GM19372 (cell line): ENCODE measurements at regions not wholly inside any gene's neighbourhood (a gene's known extent, or its start where the extent isn't known, plus 50 kb on each side); places are given as distances from the start of the nearest gene placed in this dataset.
"Not testable (repeated sequence)": the region's sequence is repeated elsewhere in the genome, so short reads cannot be mapped to it uniquely, and the experiment has no call there.

ENCODE experiments used
- ATAC-seq: cut with Tn5 transposase; IDR thresholded peaks from one replicate; pipeline ENCODE4 v1.9.1; 2021; ENCODE audit warnings: mild to moderate bottlenecking, low read depth, moderate library complexity; ENCODE audit not compliant: unreplicated experiment

DNA sequence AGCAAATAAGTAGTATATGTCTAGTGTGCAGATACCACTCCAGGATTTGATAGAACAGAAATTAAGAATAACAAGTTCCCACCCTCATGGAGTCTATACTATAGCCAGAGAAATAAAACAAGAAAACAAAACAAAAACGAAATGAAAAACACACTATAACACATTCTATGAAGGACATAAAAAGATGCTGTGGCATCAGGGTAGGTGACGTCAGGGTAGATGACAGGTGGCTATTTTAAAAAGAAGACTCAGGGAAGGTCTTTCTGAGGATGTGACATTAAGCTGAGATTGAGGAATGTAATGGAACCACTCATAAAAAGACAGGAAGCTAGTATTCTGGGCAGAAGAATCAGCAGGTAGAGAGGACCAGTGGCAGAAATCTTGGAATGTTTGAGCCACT lies 469.6 kb downstream of the RAP2B start:
- no peak for ATAC-seq

DNA sequence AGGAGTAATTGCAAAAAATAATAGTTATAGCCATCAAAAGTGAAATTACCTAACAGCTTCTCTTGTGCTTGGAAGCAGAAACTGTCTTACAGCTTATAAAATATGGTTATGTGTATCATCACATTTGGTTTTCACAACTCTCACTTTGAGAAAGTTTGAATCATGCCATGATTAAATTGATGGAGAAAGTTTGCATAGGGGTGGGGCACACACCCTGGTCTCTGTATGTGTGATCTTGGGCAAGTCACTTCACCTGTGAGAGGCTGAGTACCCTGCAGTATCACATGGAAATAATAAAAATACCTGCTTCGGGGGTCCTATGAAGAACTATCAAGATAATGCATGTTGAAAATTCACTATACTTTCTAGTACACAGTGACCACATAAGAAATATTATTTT lies 471.4 kb downstream of the RAP2B start:
- no peak for ATAC-seq

DNA sequence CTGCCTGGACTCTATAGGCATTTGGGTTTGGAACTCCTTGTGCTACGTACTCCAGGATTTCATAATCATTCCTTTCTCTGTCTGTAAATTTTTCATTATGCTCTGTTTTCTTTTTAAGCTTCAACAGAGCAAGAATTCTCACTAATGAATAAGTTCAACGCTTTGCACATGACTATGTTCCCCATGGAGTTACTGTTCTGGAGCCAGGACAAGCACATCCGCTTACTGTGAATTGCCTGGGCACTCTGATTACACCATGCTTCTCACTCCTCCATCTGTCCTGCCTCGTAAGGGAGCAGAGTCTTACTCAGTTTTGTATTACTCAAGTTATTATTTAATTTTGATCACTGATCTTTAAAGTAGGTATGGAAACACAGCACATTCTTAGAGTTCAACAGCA lies 472.7 kb downstream of the RAP2B start:
- no peak for ATAC-seq

DNA sequence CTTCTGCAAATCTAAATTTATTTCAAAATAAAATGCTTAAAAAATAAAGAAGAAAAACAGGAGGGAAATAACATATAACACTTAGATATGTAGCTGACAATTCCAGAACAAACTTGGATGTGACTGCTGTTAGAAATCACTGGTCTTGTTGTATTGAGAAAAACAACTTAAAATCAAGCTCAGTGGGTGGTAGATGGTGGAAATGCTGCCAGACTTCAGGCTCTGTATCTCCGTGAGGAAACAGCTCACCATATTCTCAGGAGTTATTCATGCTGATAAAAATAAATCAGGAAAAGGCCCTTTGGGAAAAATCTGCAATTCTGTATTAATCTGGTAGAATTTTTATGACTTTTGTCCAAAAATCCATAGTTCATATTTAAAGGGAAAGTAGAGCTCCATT lies 477.6 kb downstream of the RAP2B start:
- no peak for ATAC-seq

DNA sequence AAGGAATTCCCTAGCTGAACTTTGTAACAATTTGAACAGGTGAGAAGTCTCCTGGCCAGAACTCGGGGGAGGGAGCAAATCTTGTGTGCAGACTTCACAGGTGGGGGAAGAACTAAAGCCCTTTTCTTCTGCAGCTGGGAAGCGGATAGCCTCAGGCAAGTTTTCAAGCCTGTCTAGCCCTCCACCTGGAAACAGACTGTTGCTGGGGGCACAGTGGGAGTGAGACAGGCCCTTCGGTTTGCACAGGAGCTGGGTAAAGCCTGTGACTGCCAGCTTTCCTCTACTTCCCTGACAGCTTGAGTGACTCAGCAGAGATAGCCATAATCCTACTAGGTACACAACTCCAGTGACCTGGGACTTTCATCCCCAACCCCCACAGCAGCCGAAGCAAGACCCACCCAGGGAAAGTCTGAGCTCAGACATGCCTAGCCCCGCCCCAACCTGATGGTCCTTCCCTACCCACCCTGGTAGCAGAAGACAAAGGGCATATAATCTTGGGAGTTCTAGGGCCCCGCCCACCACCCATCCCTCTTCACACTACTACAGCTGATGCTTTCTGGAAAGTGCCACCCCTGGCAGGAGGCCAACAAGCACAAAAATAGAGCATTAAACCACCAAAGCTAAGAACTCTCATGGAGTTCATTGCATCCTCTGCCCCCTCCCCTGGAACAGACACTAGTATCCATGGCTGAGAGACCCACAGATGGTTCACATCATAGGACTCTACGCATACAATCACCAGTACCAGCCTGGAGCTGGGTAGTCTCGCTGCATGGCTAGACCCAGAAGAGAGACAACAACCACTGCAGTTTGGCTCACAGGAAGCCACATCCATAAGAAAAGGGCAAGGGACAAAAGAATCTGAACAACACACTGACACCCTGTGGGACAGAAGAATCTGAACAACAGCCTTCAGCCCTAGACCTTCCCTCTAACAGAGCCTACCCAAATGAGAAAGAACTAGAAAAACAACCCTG lies 479.0 kb downstream of the RAP2B start:
- no peak for ATAC-seq

DNA sequence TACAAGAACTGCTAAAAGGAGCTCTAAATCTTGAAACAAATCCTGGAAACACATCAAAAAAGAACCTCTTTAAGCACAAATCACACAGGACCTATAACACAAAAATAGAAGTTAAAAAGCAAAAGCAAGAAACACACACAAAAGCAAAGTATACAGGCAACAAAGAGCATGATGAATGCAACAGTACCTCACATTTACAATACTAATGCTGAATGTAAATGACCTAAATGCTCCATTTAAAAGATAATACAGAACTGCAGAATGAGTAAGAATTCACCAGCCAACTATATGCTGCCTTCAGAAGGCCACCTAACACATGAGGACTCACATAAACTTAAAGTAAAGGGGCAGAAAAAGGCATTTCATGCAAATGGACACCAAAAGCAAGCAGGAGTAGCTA lies 478.6 kb upstream of the ARHGEF26 start:
- ATAC-seq, result not testable (repeated sequence)

DNA sequence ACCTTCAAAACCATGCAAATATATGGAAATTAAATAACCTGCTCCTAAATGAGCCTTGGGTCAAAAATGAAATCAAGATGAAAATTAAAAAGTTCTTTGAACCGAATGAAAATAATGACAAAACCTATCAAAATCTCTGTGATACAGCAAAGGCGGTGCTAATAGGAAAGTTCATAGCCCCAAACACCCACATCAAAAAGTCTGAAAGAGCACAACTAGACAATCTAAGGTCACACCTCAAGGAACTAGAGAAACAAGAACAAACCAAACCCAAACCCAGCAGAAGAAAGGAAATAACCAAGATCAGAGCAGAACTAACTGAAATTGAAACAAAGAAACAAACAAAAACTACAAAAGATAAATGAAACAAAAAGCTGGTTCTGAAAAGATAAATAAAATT lies 477.7 kb upstream of the ARHGEF26 start:
- not testable (repeated sequence) for ATAC-seq

DNA sequence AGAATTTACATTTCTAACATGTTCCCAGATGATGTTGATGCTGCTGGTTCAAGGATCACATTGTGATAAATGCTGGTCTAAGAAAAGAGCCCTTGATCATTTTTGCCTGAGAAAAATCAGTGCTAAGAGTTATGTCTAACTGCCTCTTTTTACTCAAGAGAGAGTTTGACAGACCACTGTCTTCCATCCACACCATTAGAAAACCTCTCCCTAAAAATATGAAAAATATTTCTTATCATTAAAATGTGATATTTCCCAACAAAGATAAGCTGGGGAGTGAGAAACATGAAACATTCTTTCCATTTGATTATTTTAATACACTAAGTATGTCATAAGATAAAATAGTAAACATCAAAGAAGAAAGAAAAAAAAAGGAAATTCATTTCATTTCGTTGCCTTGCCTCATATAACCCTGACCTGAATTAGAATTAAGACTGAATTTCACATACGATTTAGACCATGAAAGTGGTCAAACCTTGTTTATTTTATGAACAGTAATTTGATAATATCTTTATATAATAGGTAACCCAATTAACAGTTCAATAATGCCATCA lies 471.8 kb upstream of the ARHGEF26 start:
- no peak for ATAC-seq

DNA sequence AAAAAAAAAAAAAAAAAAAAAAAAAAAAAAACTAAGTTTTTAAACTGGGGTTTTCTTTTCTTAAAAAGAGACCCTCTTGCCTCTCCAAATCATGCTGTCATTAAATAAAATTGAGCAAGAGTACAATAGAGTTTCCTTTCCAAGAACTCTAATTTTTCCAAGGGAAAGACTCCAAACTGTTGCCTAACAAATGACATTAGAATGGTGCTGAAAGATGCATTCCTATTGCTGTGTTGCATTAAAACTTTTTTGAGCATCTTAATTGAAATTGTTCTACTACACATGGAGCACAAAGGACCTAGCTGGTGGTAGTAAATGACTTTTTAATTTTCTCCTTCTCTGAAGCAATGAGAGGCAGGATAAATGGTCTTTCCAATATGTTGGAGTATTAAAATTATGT lies 469.1 kb upstream of the ARHGEF26 start:
- ATAC-seq, result no peak

DNA sequence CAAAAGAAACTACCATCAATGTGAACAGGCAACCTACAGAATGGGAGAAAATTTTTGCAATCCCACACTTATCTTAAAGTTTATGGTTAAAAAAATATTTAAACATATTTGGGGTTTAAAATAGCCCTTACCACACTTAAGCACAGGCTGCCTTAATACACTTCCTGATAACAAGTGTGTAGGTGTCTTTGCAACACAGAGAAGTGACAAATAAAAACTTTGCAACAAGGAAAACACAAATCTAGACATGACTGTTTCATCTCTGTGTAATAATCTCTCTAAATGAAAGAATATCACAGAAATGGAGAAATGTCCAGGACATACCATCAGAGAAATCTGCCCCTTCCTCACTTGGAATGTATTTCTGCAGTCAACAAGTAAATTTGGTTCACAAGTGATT lies 464.1 kb upstream of the ARHGEF26 start:
- no peak for ATAC-seq

DNA sequence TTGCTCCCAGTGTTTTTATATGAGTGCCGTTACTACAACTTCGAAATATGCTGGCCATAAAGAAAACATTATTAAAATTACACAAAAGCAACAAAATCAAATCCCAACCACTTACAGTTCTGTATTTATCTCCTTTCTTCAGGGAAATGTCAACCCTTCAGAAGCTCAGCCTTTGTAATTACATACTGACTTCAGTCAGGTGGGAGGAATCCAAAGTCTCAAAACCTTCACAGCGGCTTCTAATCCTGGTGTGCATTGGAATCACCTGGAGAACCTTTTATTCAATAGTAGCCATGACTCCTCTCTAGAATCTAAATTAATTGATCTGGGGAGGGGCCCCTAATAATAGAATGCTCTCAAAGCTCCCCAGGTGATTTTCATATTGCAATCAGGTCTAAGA lies 463.7 kb upstream of the ARHGEF26 start:
- ATAC-seq, result no peak

DNA sequence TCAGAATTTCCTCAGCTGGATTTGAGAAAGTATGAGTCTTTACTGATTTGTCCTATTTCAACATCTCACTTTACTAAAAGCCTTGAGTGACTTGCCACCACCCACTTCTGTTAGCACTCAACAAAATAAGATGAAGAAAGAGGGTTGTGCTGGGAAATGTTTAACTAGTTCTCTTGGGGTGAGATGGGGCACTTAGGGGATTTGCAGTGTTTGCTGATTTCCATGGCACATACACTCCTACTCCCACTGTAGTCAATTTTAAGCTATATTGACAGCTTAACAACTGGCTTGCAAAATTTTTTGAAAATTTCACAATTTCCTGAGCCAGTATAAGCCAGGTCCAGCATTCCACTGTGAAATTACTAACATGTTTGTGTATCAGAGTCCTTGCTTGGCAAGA lies 463.1 kb upstream of the ARHGEF26 start:
- ATAC-seq, result no peak

DNA sequence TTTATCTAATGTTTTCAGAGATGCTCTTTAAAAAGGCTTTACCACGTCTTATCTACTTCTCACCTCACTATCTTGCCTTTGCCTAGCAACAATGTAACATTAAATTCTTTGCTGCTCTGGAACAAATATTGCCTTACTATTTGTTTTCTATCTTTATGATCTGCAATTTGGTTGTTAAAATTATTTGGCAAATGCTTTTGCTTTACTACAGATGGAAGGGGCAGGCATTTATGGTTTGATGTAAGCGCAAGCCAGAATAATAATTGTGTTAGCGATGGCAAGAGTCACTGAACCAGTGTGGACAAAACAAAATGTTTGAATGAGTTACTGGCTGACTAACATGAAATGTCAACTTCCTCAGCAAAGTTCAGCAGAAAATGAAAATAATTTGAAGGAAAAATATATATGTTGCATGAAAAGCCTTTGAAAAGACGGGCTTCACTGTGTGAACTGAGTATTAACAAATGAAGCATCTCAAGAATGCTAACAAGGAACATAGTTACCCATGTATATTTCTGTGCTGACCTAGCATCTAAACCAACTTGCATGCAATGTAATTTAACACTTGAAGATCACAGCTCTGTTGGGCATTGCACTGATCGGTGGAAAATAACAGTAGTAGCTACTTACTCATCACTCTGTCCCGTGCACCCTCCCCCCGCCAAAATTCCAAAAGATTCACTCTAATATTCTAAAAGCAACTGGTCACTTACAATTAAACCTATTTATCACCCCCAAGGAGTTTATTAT lies 454.0 kb upstream of the ARHGEF26 start:
- ATAC-seq, result no peak

DNA sequence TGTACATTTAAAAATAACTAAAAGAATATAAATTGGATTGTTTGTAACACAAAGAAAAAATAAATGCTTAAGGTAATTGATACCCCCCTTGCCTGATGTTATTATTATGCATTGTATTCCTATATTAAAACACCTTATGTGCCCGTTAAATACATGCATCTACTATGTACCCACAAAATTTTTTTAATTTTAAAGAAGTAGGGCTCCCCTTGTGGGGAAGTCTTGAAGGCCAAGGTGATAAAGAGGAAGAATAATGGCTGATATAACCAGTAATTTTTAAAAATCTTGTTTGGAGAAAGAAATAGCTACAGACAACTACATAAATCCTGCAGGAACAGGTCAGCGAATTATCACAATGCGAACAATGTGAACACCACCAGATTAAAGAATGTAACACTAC lies 451.7 kb upstream of the ARHGEF26 start:
- no peak for ATAC-seq

DNA sequence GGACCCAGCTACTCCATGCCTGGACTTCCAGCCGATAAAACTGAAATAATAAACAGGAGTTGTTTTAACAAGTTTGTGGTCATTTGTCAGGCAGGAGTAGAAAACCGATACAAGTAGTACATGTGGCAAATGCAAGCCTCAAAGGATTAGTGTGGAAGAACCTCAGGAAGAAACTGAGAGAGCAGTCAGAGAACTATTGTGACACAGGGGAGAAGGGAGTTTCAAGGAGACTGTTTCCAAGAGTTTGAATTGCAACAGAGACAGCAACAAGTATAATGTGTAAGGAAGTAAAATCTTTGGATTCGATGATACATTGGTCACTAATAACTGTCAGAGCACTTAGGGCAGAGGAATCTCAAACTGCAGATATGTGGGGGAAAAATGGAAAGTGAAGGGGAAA lies 450.6 kb upstream of the ARHGEF26 start:
- no peak for ATAC-seq

DNA sequence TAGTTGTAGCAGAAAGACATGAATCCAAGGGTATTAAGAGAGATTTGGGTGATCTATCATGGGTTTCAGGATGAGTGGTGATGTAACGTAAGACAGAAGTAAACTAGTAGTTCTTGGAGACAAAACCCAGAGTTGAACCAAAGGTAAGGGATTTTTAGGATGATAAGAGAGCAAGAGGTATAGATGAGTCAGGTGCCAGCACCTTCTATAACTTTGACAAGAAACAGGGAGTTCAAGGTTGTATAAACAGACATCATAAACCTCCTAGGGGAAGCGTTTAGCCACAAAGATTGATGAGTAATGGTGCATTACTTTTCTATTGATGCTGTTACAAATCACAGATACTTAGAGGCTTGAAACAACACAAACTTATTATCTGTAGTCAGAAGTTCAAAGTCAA lies 447.3 kb upstream of the ARHGEF26 start:
- ATAC-seq, result no peak

DNA sequence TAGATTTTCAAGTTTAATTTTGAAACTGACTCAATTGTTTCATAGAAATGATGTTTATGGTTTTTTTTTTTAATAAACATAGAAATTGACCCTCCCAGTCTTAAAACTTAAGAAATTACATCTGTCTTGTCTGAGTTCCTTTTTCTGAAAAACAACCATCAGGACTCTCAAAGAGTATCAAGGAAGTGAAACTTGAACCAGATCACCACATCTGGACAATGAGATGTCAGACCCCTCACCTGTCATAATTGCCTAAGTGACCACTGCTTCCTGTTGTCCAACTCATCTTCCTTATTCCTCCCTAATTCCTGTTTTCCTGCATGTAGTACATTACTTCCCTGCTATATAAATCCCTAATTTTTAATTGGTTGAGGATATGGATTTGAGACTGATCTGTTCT lies 441.5 kb upstream of the ARHGEF26 start:
- ATAC-seq, result peak; percentile 72

DNA sequence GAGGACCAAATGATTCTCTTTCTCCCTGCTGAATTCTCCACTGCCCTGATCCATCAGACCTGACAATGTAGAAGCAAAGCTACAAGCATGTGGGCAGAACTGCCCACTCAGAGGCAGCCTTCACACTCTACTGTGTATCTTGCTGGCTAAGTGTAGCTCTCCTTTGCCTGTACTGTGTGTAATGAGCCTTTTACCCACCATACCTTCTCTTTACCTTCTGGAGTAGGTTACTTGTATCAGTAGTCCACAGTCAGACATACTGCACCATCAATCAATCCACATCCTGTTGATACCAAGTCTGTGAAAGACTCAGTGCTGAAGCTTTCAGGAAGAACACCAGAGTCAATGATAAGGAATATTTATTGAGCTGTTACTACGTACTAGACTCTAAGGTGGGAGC lies 440.7 kb upstream of the ARHGEF26 start:
- ATAC-seq, result no peak

DNA sequence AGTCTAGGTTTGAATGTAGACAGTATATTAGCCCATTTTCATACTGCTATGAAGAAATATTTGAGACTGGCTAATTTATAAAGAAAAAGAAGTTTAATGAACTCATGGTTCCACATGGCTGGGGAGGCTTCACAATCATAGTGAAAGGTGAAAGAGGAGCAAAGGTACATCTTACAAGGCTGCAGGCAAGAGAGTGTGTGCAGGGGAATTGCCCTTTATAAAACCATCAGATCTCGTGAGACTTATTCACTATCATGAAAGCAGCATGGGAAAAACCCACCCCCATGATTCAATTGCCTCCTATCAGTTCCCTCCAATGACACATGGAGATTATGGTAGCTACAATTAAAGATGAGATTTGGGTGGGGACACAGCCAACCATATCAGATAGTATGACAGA lies 440.1 kb upstream of the ARHGEF26 start:
- ATAC-seq, result no peak

DNA sequence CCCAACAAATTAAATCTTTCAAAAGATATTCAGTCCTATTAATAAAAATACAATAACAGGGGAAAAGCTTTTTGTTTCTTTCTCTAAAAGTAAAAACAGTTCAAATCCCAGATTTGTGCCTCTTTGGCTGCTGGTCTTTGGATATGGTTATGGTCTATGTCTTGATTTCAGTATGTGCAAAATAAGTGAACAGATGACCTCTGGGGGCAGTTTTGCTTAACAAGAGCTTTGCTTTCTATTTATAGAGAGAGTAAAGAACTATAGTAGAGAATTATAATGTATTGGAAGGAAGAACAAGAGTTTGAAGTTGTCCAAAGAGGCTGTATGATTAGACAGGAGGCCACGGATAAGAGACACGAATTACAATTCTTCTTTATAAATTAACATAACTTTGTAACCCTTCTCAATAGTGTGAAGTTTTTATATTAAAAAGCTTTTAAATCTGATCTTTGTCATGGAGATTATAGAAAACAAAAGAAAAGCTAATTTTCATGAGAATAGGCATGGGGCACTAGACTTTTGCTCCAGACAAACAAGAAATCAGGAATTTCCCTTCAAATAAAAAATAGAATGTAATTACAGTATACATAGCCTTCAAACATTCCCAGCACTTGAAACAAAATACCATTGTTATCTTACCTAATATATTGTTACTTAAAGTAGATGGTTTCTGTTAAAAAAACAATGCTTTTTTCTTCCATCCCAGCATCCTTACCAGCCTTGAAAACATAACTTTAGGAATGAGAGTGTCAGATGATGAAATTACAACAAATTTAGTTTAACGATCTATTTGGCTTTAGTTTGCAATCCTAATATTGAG lies 432.7 kb upstream of the ARHGEF26 start:
- ATAC-seq, result no peak

DNA sequence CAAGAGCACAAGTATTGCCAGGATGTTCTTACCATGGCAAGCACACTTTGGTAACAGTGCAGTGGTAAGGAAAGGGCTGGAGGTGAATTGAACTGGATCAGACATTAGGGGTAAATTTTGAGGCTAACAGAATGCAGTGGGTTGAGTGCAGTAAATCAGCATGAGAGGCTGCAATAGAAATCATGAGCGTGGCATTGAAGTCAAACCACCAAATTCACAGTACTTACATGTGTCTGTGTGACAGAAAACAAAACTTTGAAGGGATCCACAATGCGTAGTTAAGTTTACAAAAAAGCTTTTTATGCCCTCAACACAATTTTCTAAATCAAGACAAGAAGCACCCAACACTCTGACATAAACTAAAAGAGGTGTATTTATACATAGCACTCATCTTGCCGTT lies 428.0 kb upstream of the ARHGEF26 start:
- no peak for ATAC-seq
